ENCODE measurements at regions not wholly inside any gene's neighbourhood (a gene's known extent, or its start where the extent isn't known, plus 50 kb on each side); places are given as distances from the start of the nearest gene placed in this dataset.

DNA sequence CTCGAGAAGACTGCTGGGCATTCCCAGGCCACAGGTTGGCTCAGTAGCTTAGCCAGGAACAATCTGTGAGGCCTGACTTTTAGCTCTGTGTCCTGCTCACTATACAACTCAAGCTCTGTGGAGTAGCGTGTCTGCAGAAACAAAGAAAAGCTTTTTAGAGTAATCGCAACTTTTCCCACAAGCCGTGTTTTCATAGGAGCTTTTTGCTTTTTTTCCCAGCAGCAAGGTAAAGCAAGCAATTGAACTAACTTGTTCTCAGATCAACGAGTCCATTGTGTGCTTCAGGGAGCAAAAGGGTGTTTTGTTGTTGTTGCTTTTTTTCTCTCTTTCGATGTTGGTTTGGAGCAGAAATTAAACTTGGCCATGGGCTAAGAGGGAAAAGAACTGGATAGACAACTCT is 97.3 kb upstream of the BCL2L14 start:
- no peaks in the 10 kb centered on the region for H3K27me3 Mint-ChIP-seq (ENCODE audit: low read depth)
- 0 out of 2 replicates have a peak, but pooled peaks cover 4% of the 10 kb centered on the region for H3K9me3 Mint-ChIP-seq
- CTCF ChIA-PET = interaction anchor here (0.8 kb wide), 1 partner anchor 35 kb away, joined by 4 read pairs; no protein-coding TSS in a partner anchor
- no peak overlapping the region for H3K4me3 Mint-ChIP-seq
- DNase-seq (ENCODE audit: low spot score) (no peak), ATAC-seq (no peak)
- TF ChIP-seq ZNF232 (CRISPR knock-in tag; IDR thresholded peaks at IDR 0.05) = no peak
- no peak for TF ChIP-seq RELA (CRISPR knock-in tag; IDR thresholded peaks at IDR 0.05; ENCODE audit: borderline replicate concordance)
- TF ChIP-seq JUN (CRISPR knock-in tag; IDR thresholded peaks at IDR 0.05) = no peak
- TF ChIP-seq, protein P1, sequence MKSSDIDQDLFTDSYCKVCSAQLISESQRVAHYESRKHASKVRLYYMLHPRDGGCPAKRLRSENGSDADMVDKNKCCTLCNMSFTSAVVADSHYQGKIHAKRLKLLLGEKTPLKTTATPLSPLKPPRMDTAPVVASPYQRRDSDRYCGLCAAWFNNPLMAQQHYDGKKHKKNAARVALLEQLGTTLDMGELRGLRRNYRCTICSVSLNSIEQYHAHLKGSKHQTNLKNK (CRISPR knock-in tag; IDR thresholded peaks at IDR 0.05) = no peak
- TF ChIP-seq, protein P2, sequence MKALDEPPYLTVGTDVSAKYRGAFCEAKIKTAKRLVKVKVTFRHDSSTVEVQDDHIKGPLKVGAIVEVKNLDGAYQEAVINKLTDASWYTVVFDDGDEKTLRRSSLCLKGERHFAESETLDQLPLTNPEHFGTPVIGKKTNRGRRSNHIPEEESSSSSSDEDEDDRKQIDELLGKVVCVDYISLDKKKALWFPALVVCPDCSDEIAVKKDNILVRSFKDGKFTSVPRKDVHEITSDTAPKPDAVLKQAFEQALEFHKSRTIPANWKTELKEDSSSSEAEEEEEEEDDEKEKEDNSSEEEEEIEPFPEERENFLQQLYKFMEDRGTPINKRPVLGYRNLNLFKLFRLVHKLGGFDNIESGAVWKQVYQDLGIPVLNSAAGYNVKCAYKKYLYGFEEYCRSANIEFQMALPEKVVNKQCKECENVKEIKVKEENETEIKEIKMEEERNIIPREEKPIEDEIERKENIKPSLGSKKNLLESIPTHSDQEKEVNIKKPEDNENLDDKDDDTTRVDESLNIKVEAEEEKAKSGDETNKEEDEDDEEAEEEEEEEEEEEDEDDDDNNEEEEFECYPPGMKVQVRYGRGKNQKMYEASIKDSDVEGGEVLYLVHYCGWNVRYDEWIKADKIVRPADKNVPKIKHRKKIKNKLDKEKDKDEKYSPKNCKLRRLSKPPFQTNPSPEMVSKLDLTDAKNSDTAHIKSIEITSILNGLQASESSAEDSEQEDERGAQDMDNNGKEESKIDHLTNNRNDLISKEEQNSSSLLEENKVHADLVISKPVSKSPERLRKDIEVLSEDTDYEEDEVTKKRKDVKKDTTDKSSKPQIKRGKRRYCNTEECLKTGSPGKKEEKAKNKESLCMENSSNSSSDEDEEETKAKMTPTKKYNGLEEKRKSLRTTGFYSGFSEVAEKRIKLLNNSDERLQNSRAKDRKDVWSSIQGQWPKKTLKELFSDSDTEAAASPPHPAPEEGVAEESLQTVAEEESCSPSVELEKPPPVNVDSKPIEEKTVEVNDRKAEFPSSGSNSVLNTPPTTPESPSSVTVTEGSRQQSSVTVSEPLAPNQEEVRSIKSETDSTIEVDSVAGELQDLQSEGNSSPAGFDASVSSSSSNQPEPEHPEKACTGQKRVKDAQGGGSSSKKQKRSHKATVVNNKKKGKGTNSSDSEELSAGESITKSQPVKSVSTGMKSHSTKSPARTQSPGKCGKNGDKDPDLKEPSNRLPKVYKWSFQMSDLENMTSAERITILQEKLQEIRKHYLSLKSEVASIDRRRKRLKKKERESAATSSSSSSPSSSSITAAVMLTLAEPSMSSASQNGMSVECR (CRISPR knock-in tag; IDR thresholded peaks at IDR 0.05; ENCODE audit: borderline replicate concordance) = no peak
- peaks cover 4% of the 10 kb centered on the region; the same call in 1 of the 2 replicates for H3K36me3 Mint-ChIP-seq
- H3K27ac Mint-ChIP-seq = no peak overlapping the region
- H3K4me1 Mint-ChIP-seq = peaks cover 20% of the 10 kb centered on the region
- POLR2A ChIA-PET = no interaction called here

DNA sequence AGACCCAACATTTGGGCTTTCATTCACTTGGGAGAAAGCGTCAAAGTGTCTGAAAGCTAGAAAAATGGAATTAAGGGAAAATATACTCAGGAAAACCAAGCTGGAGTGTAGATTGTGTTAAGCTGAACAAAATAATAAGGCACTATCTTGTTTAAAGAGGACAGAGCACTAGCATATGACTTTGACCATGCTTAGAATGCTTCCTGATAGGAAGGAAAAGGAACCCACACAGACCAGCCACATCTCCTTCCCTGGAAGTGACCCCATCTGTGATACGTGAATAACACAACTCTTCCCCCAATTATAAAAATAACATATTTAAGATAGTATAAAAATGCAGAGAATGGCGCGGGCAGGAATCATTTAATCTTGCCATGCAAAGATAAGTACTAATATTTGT is 94.7 kb upstream of the BCL2L14 start:
- ATAC-seq (no peak), DNase-seq (ENCODE audit: low spot score) (no peak)
- Mint-ChIP-seq H3K27me3 (ENCODE audit: low read depth) (no peaks in the 10 kb centered on the region), H3K4me1 (no peaks in the 10 kb centered on the region), H3K4me3 (no peak overlapping the region), H3K9me3 (0 out of 2 replicates have a peak, but pooled peaks cover 2% of the 10 kb centered on the region), H3K27ac (no peak overlapping the region), H3K36me3 (peaks cover 2% of the 10 kb centered on the region; the same call in 1 of the 2 replicates)
- TF ChIP-seq JAZF1 (CRISPR knock-in tag; IDR thresholded peaks at IDR 0.05) (no peak), ZNF317 (CRISPR knock-in tag; IDR thresholded peaks at IDR 0.05; ENCODE audit: borderline replicate concordance, low read depth) (no peak)
- TF ChIP-seq, protein P3, sequence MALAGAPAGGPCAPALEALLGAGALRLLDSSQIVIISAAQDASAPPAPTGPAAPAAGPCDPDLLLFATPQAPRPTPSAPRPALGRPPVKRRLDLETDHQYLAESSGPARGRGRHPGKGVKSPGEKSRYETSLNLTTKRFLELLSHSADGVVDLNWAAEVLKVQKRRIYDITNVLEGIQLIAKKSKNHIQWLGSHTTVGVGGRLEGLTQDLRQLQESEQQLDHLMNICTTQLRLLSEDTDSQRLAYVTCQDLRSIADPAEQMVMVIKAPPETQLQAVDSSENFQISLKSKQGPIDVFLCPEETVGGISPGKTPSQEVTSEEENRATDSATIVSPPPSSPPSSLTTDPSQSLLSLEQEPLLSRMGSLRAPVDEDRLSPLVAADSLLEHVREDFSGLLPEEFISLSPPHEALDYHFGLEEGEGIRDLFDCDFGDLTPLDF (CRISPR knock-in tag; IDR thresholded peaks at IDR 0.05) = no peak
- POLR2A ChIA-PET = interaction anchor here (0.5 kb wide), 1 partner anchor 39 kb away, joined by 4 read pairs; no protein-coding TSS in a partner anchor
- CTCF ChIA-PET = no interaction called here

DNA sequence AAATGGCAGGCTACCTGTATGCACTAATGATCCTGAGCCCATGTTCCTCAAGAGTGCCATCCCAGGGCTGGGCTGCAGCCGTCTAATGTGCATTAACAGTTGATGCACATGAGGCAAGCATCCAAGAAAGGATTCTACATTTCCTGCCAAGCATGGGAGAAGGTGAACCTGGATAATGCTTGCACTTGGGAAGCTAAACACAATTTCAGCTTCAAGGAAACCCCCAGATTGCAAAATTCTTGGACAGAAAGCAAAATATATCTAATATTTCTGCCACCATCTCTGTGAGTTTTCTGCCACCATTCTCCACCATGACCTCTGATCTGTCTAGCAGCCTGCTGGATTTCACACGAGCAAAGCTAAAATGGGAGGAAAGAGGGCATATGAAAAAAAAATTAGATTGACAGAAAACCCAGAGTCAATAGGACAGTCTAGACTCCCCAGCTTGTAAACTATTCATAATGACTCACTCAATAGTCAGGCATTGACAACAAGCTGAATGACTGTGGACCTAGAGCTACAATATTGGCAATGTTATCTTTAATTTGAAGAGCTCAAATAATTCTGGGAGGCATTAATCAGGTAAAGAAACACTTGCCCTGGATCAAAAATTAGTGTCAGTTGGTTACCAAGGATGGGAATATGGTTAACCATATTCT is 91.9 kb upstream of the BCL2L14 start:
- no peak for ATAC-seq
- DNase-seq (ENCODE audit: low spot score) = no peak

More for the DNA sequence above, 91.9 kb upstream of the BCL2L14 start:
- H3K4me1 Mint-ChIP-seq = no peaks in the 10 kb centered on the region
- POLR2A ChIA-PET = no interaction called here
- TF ChIP-seq, protein P4, sequence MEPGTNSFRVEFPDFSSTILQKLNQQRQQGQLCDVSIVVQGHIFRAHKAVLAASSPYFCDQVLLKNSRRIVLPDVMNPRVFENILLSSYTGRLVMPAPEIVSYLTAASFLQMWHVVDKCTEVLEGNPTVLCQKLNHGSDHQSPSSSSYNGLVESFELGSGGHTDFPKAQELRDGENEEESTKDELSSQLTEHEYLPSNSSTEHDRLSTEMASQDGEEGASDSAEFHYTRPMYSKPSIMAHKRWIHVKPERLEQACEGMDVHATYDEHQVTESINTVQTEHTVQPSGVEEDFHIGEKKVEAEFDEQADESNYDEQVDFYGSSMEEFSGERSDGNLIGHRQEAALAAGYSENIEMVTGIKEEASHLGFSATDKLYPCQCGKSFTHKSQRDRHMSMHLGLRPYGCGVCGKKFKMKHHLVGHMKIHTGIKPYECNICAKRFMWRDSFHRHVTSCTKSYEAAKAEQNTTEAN (CRISPR knock-in tag; IDR thresholded peaks at IDR 0.05) = no peak
- TF ChIP-seq, protein P5, sequence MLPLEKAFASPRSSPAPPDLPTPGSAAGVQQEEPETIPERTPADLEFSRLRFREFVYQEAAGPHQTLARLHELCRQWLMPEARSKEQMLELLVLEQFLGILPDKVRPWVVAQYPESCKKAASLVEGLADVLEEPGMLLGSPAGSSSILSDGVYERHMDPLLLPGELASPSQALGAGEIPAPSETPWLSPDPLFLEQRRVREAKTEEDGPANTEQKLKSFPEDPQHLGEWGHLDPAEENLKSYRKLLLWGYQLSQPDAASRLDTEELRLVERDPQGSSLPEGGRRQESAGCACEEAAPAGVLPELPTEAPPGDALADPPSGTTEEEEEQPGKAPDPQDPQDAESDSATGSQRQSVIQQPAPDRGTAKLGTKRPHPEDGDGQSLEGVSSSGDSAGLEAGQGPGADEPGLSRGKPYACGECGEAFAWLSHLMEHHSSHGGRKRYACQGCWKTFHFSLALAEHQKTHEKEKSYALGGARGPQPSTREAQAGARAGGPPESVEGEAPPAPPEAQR (CRISPR knock-in tag; IDR thresholded peaks at IDR 0.05) = no peak
- TF ChIP-seq, protein P6, sequence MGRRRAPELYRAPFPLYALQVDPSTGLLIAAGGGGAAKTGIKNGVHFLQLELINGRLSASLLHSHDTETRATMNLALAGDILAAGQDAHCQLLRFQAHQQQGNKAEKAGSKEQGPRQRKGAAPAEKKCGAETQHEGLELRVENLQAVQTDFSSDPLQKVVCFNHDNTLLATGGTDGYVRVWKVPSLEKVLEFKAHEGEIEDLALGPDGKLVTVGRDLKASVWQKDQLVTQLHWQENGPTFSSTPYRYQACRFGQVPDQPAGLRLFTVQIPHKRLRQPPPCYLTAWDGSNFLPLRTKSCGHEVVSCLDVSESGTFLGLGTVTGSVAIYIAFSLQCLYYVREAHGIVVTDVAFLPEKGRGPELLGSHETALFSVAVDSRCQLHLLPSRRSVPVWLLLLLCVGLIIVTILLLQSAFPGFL (CRISPR knock-in tag; IDR thresholded peaks at IDR 0.05; ENCODE audit: borderline replicate concordance) = no peak
- TF ChIP-seq EMX1 (CRISPR knock-in tag; IDR thresholded peaks at IDR 0.05) = no peak
- TF ChIP-seq SMAD4 (CRISPR knock-in tag; IDR thresholded peaks at IDR 0.05) = no peak
- TF ChIP-seq ZBTB21 (CRISPR knock-in tag; IDR thresholded peaks at IDR 0.05; ENCODE audit: borderline replicate concordance) = no peak
- TF ChIP-seq, protein P1 (CRISPR knock-in tag; IDR thresholded peaks at IDR 0.05) = no peak
- H3K9me3 Mint-ChIP-seq = no peaks in the 10 kb centered on the region
- CTCF ChIA-PET = interaction anchor here (0.7 to 1.6 kb wide), 2 partner anchors 29 to 87 kb away, joined by 4 to 6 read pairs; no protein-coding TSS in a partner anchor
- H3K36me3 Mint-ChIP-seq = no peaks in the 10 kb centered on the region
- no peaks in the 10 kb centered on the region for H3K27me3 Mint-ChIP-seq (ENCODE audit: low read depth)
- H3K27ac Mint-ChIP-seq = no peak overlapping the region
- no peak overlapping the region for H3K4me3 Mint-ChIP-seq

All from WTC11 (cell line).